ENCODE measurements at regions not wholly inside any gene's neighbourhood (a gene's known extent, or its start where the extent isn't known, plus 50 kb on each side); places are given as distances from the start of the nearest gene placed in this dataset.

DNA sequence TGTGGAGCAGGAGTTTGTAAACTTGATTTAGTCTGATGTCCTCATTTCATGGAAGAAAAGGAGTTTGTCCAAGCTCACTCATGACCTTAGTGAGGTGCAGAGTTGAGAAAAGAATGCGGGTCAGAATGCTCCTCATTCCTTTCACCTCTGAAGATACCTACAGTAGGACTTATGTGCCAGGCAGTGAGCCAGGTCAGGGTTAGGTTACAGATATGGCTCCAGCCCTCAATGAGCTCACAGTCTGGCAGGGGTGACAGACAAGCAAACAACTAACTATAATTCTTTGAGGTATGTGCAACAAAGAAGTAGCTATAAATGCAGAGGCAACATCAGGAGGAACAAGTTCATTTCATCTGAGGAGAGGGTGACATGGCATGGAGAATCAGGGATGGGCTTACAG, 102.5 kb downstream of the SPATA31D1 start:
- no peak for TF ChIP-seq CTCF (IDR thresholded peaks at IDR 0.05)
- Mint-ChIP-seq H3K27ac (no peak overlapping the region), H3K36me3 (ENCODE audit: low read depth) (no peaks in the 10 kb centered on the region), H3K4me1 (no peaks in the 10 kb centered on the region), H3K27me3 (ENCODE audit: low read depth, poor library complexity) (peaks cover 6% of the 10 kb centered on the region), H3K4me3 (no peak overlapping the region), H3K9me3 (no peaks in the 10 kb centered on the region)
- DNase-seq: no peak

- DNase-seq: no peak
- Mint-ChIP-seq H3K27me3 (ENCODE audit: low read depth, poor library complexity) (peaks cover 6% of the 10 kb centered on the region), H3K36me3 (ENCODE audit: low read depth) (no peaks in the 10 kb centered on the region), H3K4me3 (no peak overlapping the region), H3K9me3 (no peaks in the 10 kb centered on the region), H3K27ac (no peak overlapping the region), H3K4me1 (no peaks in the 10 kb centered on the region)
- TF ChIP-seq CTCF (IDR thresholded peaks at IDR 0.05): no peak
These were observed 103.0 kb downstream of the SPATA31D1 start for GRCh38 chr9:82091610-82092009.

GRCh38 chr9:82101475-82101874, 112.9 kb downstream of the SPATA31D1 start:
- DNase-seq: no peak
- peaks cover 49% of the 10 kb centered on the region for H3K9me3 Mint-ChIP-seq
- H3K4me3 Mint-ChIP-seq: no peak overlapping the region
- TF ChIP-seq CTCF (IDR thresholded peaks at IDR 0.05): no peak
- H3K4me1 Mint-ChIP-seq: no peaks in the 10 kb centered on the region
- no peak overlapping the region for H3K27ac Mint-ChIP-seq
- no peaks in the 10 kb centered on the region for H3K27me3 Mint-ChIP-seq (ENCODE audit: low read depth, poor library complexity)
- H3K36me3 Mint-ChIP-seq (ENCODE audit: low read depth): peaks cover 33% of the 10 kb centered on the region

- H3K27ac Mint-ChIP-seq: no peak overlapping the region
- TF ChIP-seq CTCF (IDR thresholded peaks at IDR 0.05): no peak
- peaks cover 27% of the 10 kb centered on the region for H3K9me3 Mint-ChIP-seq
- no peaks in the 10 kb centered on the region for H3K4me1 Mint-ChIP-seq
- H3K36me3 Mint-ChIP-seq (ENCODE audit: low read depth): peaks cover 21% of the 10 kb centered on the region
- H3K4me3 Mint-ChIP-seq: no peak overlapping the region
- DNase-seq: no peak
- no peaks in the 10 kb centered on the region for H3K27me3 Mint-ChIP-seq (ENCODE audit: low read depth, poor library complexity)
These were observed 115.7 kb downstream of the SPATA31D1 start for GRCh38 chr9:82104252-82104651.

GRCh38 chr9:82105729-82106128, 117.2 kb downstream of the SPATA31D1 start:
- peaks cover 7% of the 10 kb centered on the region for H3K36me3 Mint-ChIP-seq (ENCODE audit: low read depth)
- no peaks in the 10 kb centered on the region for H3K4me1 Mint-ChIP-seq
- no peak overlapping the region for H3K27ac Mint-ChIP-seq
- H3K9me3 Mint-ChIP-seq: peaks cover 13% of the 10 kb centered on the region
- TF ChIP-seq CTCF (IDR thresholded peaks at IDR 0.05): no peak
- no peak for DNase-seq
- no peaks in the 10 kb centered on the region for H3K27me3 Mint-ChIP-seq (ENCODE audit: low read depth, poor library complexity)
- no peak overlapping the region for H3K4me3 Mint-ChIP-seq

- no peak overlapping the region for H3K4me3 Mint-ChIP-seq
- no peak for TF ChIP-seq CTCF (IDR thresholded peaks at IDR 0.05)
- no peaks in the 10 kb centered on the region for H3K4me1 Mint-ChIP-seq
- no peak overlapping the region for H3K27ac Mint-ChIP-seq
- H3K27me3 Mint-ChIP-seq (ENCODE audit: low read depth, poor library complexity): no peaks in the 10 kb centered on the region
- no peak for DNase-seq
- H3K36me3 Mint-ChIP-seq (ENCODE audit: low read depth): peaks cover 4% of the 10 kb centered on the region
- H3K9me3 Mint-ChIP-seq: peaks cover 8% of the 10 kb centered on the region
These were observed 118.0 kb downstream of the SPATA31D1 start for GRCh38 chr9:82106536-82106935.
